GM12872 (cell line): ENCODE measurements at regions not wholly inside any gene's neighbourhood (a gene's known extent, or its start where the extent isn't known, plus 50 kb on each side); places are given as distances from the start of the nearest gene placed in this dataset.

Source experiments
- TF ChIP-seq, protein P1 (sequence below): IDR thresholded peaks from 3 replicates; pipeline ENCODE4 v1.5.1; 2011; ENCODE audit warnings: low read depth, mild to moderate bottlenecking, low read length, moderate library complexity; ENCODE audit not compliant: insufficient read depth

DNA sequence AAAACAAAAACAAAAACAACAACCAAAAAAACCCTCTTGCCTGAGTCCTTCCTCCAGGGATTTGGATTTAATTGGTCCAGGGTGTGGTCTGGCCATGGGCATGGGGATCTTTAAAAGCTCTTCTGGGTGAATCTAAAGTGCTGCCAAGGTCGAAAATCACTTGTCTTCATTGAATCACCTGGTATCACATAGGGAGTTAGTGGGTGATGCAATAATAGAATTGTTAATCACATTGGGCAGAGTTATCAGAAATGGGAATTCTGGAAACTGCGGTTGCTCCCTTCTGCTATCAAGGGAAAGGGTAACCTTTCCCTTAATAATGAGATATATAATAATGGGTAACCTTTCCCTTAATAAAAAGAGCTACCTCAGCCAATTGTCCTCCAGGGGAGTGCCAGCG lies 267.9 kb upstream of the KLF3 start:
- TF ChIP-seq, protein P1, sequence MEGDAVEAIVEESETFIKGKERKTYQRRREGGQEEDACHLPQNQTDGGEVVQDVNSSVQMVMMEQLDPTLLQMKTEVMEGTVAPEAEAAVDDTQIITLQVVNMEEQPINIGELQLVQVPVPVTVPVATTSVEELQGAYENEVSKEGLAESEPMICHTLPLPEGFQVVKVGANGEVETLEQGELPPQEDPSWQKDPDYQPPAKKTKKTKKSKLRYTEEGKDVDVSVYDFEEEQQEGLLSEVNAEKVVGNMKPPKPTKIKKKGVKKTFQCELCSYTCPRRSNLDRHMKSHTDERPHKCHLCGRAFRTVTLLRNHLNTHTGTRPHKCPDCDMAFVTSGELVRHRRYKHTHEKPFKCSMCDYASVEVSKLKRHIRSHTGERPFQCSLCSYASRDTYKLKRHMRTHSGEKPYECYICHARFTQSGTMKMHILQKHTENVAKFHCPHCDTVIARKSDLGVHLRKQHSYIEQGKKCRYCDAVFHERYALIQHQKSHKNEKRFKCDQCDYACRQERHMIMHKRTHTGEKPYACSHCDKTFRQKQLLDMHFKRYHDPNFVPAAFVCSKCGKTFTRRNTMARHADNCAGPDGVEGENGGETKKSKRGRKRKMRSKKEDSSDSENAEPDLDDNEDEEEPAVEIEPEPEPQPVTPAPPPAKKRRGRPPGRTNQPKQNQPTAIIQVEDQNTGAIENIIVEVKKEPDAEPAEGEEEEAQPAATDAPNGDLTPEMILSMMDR: no peak

DNA sequence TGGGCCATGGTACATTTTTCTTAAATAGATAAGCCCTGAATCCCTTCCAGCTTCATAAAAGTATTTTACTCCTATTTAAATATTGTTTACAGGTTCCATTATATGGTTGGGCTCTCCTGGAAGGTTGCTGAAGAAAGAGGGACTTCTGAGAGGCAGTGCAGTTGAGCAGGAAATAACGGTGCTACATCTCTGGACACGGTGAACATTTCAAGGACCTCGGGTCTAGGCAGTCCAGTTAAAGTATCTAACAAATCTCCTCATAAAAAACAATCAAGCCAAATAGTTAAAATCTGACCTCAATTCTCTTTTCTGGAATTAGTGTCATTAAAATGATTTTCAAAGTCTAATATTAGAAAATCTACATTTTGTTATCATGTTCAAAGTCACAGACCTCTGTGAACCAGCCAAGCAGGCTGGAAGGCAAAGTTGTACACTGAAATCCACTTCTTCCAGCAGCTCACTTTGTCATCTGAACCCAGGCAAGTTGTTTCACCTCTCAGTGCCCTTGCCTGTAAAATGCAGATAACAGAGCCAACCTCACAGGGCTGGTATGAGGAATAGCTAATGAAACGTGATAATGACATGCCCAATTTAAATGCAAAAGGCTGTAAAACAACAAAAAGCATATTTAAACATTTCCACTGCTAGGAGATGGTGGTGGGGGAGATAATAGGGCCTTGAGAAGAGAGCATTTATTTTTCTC lies 267.0 kb upstream of the KLF3 start:
- TF ChIP-seq, protein P1: no peak

DNA sequence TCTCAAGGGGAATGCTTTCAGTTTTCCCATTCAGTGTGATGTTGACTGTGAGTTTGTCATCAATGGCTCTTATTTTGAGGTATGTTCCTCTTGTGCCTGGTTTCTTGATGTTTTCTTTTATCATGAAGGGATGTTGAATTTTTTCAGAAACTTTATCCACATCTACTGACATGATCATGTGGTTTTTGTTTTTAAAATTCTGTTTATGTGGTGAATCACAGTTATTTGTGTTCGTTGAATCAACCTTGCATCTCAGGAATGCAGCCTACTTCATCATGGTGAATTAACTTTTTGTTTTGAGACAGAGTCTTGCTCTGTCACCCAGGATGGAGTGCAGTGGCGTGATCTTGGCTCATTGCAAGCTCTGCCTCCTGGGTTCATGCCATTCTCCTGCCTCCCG lies 263.1 kb upstream of the KLF3 start:
- TF ChIP-seq, protein P1: no peak

DNA sequence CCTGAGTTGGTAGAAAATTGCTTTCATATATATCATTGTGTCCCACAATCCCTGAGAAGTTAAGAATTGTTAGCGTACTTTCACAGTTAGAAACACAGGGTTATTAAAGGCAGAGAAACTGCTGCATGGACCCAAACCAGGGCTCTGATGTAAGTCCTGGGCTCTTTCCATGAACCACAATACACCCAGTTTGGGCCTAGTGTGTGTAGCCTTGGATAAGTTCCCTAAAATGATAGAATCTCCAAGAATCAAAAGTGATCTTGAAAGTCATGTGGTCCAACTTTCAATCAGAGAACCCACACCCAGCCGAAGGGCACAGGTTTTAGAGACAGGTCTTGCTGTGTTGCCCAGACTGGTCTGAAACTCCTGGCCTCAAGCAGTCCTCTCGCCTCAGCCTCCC lies 257.8 kb upstream of the KLF3 start:
- TF ChIP-seq, protein P1: no peak

DNA sequence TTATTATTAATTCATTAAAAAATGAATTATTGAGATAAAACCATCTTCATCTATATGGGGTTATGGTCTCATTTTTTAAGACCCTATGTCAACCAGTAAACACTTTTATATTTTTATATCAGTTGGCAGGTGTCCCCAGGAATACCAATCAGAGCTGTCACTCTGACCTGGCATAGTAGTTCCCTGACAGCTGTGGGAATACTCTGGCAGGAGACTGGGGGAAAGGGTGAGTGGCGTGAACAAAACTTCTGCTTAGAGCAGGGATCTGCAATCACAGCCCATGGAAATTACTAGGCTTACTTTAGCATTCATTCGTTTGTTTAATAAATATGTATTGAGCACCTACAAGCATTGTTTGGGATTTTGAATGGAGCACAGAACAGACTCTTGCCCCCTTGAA lies 254.1 kb upstream of the KLF3 start:
- TF ChIP-seq, protein P1: no peak

DNA sequence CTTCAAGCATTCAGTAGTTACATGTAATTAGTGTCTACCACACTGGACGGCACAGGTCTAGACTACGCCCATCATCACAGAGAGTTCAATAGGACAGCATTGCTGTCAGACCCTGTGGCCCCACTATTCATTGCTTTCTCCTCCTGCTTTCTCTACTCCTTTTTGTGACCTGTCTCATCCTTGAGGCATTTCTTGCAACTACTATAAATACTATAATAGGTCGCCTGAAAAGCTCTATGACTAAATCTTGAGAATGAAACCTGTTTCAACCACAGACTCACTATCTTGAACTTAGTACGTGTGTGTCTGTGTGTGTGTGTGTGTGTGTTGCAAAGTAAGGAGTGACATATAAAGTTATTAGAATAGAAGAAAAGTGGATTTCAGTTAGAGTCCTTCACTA lies 252.9 kb upstream of the KLF3 start:
- TF ChIP-seq, protein P1: no peak

DNA sequence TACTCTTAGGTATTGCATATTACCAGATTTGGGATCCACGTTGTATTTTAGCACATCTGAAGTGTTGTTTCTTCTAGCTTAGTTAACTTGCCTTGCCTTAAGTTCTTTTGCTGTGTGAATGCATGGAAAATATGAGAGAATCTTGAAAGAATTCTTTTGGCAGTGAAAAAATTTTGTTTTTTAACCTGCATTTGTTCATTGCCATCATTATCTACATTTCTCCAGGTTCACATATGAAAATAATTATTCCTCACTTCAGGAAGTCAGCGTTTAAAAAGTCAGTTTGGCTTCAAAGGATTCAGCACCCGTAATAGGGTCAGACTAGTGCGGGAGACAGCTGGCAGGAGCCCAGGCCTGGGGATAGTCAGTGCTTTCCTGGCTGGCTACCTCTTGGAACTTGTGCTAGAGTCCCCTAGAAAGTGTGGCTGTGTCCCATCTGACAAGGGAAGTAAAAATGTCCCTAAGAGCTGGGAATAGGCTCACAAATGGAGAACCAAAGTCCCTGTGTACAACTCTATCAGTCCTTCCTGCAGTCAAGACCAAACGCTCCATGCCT lies 251.9 kb upstream of the KLF3 start:
- TF ChIP-seq, protein P1: no peak
